COLO668 (cell line): ENCODE measurements at regions not wholly inside any gene's neighbourhood (a gene's known extent, or its start where the extent isn't known, plus 50 kb on each side); places are given as distances from the start of the nearest gene placed in this dataset.

Experiments used
- DNase-seq: peaks from one replicate; lab custom pipeline; 2025; ENCODE audit not compliant: unreplicated experiment; lab: John Stamatoyannopoulos, UW

- DNase-seq = no peak
Measured at GRCh38 chr20:48166082-48166835, 381.0 kb upstream of the SULF2 start.

- DNase-seq = no peak
Measured at GRCh38 chr20:48165401-48165685, 380.1 kb upstream of the SULF2 start.

GRCh38 chr20:48164566-48165400 is 379.5 kb upstream of the SULF2 start:
- no peak for DNase-seq

DNA sequence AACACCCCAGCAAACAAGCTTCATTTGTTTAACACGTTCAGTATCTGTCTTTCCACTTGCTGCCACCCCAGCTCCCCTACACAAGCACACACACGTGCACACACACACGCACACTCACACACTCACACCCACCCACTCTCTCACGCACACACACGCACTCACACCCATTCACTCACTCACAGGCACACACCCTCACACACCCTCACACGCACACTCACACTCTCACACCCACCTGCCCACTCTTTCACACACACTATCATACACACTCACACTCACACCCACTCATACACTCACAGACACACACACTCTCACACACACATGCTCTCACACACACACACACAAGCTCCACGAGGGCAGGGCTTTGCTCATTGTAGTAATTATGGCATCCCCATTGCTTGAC is 378.8 kb upstream of the SULF2 start:
- DNase-seq = no peak

GRCh38 chr20:48163505-48163904 is 378.2 kb upstream of the SULF2 start:
- no peak for DNase-seq

- DNase-seq = no peak
Measured at GRCh38 chr20:48162621-48163020, 377.3 kb upstream of the SULF2 start.

GRCh38 chr20:48159145-48160008 is 374.1 kb upstream of the SULF2 start:
- DNase-seq = no peak

GRCh38 chr20:48158014-48158413 is 372.7 kb upstream of the SULF2 start:
- no peak for DNase-seq

DNA sequence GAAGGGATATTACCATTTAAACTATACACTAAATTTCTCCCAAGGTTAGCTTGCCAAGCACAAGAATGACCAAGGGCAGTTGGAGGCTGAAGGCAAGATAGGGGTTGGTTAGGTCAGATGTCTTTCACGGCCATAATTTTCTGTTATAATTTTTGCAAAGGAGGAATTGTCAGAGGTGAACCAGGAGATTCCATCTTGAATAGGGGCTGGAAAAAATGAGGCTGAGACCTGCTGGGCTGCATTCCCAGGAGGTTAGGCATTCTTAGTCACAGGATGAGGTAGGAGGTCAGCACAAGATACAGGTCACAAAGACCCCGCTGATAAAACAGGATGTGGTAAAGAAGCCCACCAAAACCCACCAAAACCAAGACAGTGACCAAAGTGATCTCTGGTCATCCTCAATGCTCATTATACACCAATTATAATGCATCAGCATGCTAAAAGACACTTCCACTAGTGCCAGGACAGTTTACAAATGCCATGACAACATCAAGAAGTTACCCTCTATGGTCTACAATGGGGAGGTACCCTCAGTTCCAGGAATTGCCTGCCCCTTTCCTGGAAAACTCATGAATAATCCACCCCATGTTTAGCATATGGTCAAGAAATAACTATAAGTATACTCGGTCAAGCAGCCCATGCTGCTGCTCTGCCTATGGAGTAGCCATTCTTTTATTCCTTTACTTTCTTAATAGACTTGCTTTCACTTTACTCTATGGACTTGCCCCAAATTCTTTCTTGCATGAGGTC is 371.8 kb upstream of the SULF2 start:
- DNase-seq = no peak

DNA sequence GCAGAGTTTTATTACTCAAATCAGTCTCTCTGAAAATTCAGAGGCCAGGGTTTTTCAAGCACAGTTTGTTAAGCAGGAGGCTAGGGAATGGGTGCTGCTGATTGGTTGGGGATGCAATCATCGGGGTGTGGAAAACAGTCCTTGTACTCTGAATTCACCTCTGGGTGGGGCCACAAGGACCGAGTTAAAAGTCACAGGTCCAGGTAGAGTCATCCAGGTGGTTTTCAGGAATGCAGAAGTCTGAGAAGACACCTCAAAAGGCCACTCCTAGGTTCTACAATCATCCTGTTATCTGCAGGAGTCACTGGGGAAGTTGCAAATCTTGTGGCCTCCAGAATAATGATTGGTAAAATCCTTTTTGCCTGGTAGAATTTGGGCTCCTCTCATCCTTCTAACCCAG is 371.2 kb upstream of the SULF2 start:
- DNase-seq = no peak

DNA sequence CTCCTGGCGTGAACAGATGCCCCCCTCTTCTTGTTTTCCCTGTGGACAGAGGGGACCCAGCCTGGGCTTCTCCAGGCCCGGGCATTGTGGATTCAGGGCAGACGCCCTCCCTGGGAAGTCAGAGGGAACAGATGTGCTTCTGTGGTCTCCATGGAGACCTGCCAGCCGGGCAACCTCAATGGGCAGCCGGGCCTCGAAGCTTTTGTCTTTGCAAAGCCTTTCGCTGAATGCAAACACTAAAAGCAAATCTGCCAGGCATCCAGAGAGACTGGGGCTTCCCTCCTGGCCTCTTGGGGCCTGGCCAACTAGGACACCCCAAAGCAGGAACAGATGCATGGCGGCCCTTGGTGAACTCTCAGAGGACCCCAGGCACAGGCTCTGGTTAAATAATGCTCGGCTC is 370.0 kb upstream of the SULF2 start:
- DNase-seq = no peak

DNA sequence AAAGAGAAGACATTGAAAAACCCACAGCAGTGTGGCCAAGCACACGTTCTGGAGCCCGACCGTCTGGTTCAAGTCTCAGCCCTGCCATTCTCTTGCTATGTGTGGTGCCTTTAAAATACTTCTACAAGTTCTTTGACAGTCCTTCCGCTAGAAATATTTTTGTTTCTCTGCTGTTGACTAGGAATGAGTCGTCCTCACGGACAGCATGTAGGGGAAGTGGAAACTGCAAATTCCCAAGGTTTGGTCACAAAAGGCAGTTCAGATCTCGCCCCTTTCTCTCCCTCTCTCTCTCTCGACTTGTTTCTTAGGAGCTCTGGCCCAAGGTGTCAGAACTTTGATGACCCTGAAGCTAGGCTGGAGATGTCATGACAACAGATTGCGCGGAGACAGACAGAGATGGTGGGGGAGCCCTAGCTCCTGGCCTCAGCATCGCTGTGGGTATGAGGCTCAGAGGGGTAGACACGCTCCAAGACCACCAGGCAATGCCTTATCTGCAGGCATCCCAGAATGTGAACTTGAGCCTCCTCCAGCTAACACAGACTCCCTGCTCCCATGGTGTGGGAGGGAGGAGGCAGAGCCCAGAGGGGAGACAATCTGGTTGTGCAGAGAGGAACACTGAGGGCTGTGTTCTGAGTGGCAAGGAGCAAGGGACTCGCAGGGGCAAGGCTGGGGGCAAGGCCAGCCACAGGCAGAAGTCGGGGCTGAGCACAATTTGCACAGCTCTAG is 368.9 kb upstream of the SULF2 start:
- DNase-seq = no peak

DNA sequence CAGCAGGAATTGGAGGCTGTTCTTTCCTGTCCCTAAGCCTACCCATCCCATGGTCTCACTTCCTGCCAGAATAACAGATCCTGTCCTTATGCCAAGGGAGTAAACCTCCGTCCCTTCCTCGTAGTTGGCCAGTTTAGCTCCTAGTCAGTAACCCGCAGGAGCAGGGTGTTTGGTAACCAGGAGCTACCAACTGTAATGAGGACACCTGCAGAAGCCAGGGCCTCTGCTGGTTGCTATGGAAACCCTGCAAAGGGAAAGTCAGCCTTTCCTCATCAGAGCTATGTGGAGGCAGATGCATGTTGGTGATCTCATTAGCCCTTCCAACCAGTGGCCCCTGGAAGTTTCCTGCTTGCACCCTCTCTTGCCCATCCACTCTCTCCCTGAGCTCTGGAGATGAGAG is 368.2 kb upstream of the SULF2 start:
- no peak for DNase-seq

DNA sequence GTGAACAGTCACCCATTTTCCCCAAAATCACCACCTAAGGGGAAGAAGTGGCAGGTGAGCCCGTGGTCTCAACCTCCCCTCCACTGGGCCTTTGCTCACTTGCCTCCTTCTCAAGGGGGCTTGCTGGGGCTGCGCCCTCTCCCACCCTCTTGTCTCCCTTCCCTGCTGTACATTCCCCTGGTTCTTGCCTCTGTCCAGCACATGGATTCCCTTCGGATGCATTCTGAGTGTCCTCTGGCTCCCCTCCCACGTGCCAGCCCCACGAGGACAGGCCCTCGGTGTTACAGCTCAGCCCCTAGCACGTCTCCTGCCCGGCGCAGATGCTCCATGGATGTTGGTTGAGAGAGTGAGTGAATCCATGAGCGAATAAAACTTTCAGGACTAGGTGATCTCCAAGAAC is 367.8 kb upstream of the SULF2 start:
- DNase-seq = no peak

DNA sequence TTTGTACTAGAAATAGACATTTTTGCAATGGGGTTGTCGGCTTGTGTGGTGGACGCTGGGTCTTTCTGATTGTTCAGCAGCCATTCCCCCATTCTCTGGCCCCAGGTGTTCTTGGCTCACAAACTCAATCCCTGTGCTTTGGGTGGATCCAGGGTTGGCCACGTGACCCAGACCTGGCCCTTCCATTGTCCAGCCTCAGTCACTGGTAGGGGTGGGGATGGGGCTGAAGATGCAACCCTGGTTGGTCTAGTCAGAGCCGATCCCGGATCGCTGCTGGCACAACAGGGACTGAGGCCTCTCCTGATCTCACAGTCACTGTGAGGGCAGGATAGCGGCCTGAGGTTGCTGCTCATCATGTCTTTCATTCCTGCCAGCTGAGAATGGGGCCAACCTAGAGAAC is 365.3 kb upstream of the SULF2 start:
- no peak for DNase-seq

GRCh38 chr20:48149902-48150301 is 364.6 kb upstream of the SULF2 start:
- no peak for DNase-seq

- no peak for DNase-seq
Measured at GRCh38 chr20:48148916-48149672, 363.8 kb upstream of the SULF2 start.

GRCh38 chr20:48148020-48148419 is 362.7 kb upstream of the SULF2 start:
- DNase-seq = no peak

- DNase-seq = no peak
Measured at GRCh38 chr20:48147311-48147710, 362.0 kb upstream of the SULF2 start.

- DNase-seq = no peak
Measured at GRCh38 chr20:48146877-48147276, 361.6 kb upstream of the SULF2 start.
